ENCODE measurements at regions not wholly inside any gene's neighbourhood (a gene's known extent, or its start where the extent isn't known, plus 50 kb on each side); places are given as distances from the start of the nearest gene placed in this dataset.

DNA sequence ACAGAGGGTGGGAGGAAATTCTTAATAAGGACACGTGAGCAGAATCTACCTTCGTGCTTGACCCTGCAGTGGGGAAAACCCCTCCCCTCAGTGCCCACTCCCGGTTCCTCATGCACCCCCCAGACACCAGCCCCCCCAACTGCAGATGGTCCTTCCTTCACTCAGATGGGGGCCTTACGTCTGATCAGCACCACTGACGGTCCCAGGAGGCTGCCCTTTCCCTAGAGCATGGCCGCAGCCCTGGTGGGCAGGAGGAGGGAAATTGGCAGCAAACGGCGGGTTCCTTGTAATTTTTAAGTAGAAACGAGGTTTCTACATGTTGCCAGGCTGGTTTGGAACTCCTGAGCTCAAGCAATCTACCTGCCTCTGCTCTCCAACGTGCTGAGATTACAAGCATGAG lies 477.7 kb downstream of the TBC1D22A start:
- TF ChIP-seq, protein P1, sequence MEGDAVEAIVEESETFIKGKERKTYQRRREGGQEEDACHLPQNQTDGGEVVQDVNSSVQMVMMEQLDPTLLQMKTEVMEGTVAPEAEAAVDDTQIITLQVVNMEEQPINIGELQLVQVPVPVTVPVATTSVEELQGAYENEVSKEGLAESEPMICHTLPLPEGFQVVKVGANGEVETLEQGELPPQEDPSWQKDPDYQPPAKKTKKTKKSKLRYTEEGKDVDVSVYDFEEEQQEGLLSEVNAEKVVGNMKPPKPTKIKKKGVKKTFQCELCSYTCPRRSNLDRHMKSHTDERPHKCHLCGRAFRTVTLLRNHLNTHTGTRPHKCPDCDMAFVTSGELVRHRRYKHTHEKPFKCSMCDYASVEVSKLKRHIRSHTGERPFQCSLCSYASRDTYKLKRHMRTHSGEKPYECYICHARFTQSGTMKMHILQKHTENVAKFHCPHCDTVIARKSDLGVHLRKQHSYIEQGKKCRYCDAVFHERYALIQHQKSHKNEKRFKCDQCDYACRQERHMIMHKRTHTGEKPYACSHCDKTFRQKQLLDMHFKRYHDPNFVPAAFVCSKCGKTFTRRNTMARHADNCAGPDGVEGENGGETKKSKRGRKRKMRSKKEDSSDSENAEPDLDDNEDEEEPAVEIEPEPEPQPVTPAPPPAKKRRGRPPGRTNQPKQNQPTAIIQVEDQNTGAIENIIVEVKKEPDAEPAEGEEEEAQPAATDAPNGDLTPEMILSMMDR (IDR thresholded peaks at IDR 0.05; ENCODE audit: low read depth, low read length), result no peak
- DNase-seq (ENCODE audit: extremely low read depth, low read depth), result no peak

DNA sequence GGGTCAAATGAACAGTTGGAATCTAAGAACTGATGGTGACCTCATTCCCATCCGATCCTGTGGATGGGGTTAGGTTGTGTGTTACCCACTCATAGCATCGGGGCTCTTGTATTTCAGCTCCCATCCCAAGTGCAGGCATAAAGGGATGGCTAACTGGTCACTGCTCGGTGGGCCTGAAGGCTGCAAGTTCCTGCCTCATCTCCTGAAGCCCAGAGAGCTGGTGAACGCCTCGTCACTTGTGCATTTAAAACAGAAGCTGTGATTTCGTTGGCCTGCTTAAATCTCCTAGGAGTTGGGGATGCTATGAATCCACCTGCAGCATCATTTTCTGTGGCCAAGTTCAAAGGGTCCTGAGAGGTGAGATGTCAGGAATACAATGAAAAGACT lies 477.0 kb downstream of the TBC1D22A start:
- DNase-seq (ENCODE audit: extremely low read depth, low read depth), result no peak
- TF ChIP-seq, protein P1 (IDR thresholded peaks at IDR 0.05; ENCODE audit: low read depth, low read length), result no peak

DNA sequence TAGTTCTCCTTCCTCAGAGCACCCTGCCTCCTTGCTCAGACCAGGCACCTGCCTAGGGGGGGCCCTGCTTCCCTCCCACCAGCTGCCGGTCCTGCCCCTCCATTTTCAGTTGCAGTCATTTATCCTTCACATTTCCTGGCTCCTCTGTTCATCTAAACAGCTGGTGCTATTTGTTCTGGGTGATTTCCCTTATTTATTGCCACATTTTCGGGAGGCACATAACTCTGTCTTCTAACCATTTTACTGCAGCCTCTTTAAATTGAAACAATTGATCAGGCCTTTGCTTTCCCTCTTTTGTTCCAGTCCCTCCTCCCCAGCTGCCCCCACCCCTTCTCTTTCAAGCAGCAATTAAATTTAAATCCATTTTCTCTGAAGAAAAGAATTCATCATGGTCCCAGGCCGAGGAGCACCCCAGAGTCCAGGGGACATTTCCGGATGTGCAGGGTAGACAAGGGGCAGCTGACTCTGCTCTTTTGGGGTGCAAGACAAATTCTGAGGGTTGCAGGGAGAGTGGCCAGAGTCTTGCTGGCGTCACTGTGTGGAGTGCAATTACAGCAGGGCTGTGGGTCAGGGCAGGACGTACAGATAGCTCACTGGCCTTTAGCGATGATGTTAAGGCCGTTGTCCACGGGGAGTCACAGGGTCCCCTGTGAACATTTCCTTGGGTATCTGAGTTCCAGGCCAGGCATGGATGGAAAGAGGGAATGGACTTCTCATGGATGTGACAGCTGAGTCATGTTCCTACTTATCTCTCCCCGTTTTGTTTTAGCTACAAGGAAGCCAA lies 476.4 kb downstream of the TBC1D22A start:
- DNase-seq (ENCODE audit: extremely low read depth, low read depth), result no peak
- TF ChIP-seq, protein P1 (IDR thresholded peaks at IDR 0.05; ENCODE audit: low read depth, low read length), result no peak

DNA sequence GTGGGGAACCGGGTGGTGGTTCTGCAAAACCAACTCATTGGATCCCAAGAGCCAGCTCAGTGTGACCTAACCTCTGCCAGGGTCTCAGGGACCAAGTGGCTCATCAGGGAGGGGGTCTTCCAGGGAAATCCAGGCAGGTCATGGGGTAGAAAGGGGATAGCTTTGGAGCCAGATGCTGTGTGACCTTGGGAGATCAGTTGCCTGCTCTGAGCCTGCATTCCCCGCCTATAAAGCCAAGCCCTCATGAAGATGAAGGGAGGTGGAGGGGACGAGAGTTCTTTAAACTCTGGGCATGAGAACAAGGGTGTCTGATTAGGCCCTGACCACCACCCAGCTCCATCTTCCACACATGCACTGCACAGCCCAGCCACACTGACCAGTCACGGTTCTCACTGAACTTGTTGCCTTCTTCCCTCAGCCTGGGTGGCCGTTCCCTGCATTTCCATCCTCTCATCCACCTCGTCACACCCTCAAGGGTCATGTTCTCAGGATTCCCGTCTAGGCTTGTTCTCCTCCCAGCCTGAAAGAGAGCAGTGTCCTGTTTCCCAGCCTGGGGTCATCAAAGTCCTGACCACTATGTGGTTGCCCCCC lies 475.5 kb downstream of the TBC1D22A start:
- TF ChIP-seq, protein P1 (IDR thresholded peaks at IDR 0.05; ENCODE audit: low read depth, low read length), result no peak
- no peak for DNase-seq (ENCODE audit: extremely low read depth, low read depth)

DNA sequence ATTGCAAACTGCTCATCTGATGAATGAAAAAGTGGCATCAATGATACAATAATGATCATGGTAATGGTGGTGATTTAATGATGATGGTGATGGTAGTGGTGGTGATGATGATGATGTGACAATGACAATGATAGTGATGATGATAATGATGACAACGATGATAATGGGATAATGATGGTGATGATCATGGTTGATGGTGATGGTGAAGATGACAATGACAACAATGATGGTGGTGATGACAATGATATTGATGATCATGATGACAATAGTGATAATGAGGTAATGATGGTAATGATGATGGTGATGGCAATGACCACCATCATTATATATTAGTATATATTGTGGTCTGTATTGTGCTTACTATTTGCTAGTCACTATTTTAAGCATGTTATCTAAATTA lies 474.3 kb downstream of the TBC1D22A start:
- DNase-seq (ENCODE audit: extremely low read depth, low read depth), result no peak
- TF ChIP-seq, protein P1 (IDR thresholded peaks at IDR 0.05; ENCODE audit: low read depth, low read length), result no peak

DNA sequence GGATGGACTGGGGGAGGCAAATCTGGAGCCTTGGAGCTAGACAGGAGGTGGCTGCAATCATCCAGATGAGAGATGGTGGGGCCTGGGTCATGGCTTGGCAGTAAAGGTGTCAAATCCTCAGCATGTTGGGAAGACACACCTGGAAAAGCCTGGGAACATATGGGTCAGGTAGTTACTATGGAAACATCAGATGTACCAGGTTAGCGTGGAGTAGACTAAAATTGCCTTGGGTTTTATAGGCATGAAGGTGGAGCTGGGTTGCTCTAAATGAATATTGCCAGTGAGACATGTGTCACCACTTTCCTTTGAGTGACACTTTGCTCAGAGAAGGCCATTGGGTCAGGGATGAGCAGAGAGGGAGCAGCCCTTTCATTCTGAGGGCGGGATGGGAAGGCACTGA lies 473.7 kb downstream of the TBC1D22A start:
- TF ChIP-seq, protein P1 (IDR thresholded peaks at IDR 0.05; ENCODE audit: low read depth, low read length), result no peak
- DNase-seq (ENCODE audit: extremely low read depth, low read depth), result no peak
